GM19239 (cell line): ENCODE measurements at regions not wholly inside any gene's neighbourhood (a gene's known extent, or its start where the extent isn't known, plus 50 kb on each side); places are given as distances from the start of the nearest gene placed in this dataset.

Experiments
- DNase-seq: peaks from one replicate; pipeline ENCODE4 v3.0.0; 2011; ENCODE audit warnings: low spot score; ENCODE audit not compliant: insufficient read length
- FAIRE-seq: peaks from 2 replicates; lab custom pipeline; 2011; peaks lifted over from hg19 to GRCh38; lab: Jason Lieb, UNC

- FAIRE-seq, result no peak
- DNase-seq, result no peak
Measured at GRCh38 chr13:91166714-91167511, 180.6 kb upstream of the MIR17HG start.

- no peak for FAIRE-seq
Measured at GRCh38 chr13:91167706-91168385, 179.6 kb upstream of the MIR17HG start.

GRCh38 chr13:91168386-91168711, 179.1 kb upstream of the MIR17HG start:
- FAIRE-seq, result no peak

More at GRCh38 chr13:91167706-91168385, 179.6 kb upstream of the MIR17HG start:
- no peak for DNase-seq

GRCh38 chr13:91169321-91170050, 178.0 kb upstream of the MIR17HG start:
- FAIRE-seq, result no peak

More at GRCh38 chr13:91168386-91168711, 179.1 kb upstream of the MIR17HG start:
- DNase-seq, result no peak

GRCh38 chr13:91172160-91172559, 175.3 kb upstream of the MIR17HG start:
- no peak for DNase-seq
- FAIRE-seq, result no peak

More at GRCh38 chr13:91169321-91170050, 178.0 kb upstream of the MIR17HG start:
- no peak for DNase-seq

GRCh38 chr13:91174886-91175501, 172.5 kb upstream of the MIR17HG start:
- DNase-seq (no peak), FAIRE-seq (no peak)

GRCh38 chr13:91178099-91178498, 169.4 kb upstream of the MIR17HG start:
- FAIRE-seq, result no peak
- DNase-seq, result no peak

GRCh38 chr13:91181892-91182291, 165.6 kb upstream of the MIR17HG start:
- FAIRE-seq (no peak), DNase-seq (no peak)

GRCh38 chr13:91184244-91184926, 163.1 kb upstream of the MIR17HG start:
- no peak for FAIRE-seq
- no peak for DNase-seq

- no peak for DNase-seq
Measured at GRCh38 chr13:91185294-91185863, 162.1 kb upstream of the MIR17HG start.

GRCh38 chr13:91187522-91187921, 160.0 kb upstream of the MIR17HG start:
- no peak for FAIRE-seq
- DNase-seq, result no peak

More at GRCh38 chr13:91185294-91185863, 162.1 kb upstream of the MIR17HG start:
- peak; percentile 35 for FAIRE-seq

- DNase-seq, result no peak
Measured at GRCh38 chr13:91189506-91189905, 158.0 kb upstream of the MIR17HG start.

GRCh38 chr13:91193358-91193757, 154.1 kb upstream of the MIR17HG start:
- DNase-seq, result no peak

More at GRCh38 chr13:91189506-91189905, 158.0 kb upstream of the MIR17HG start:
- no peak for FAIRE-seq

GRCh38 chr13:91195789-91196188, 151.7 kb upstream of the MIR17HG start:
- FAIRE-seq, result no peak

More at GRCh38 chr13:91193358-91193757, 154.1 kb upstream of the MIR17HG start:
- FAIRE-seq, result no peak

GRCh38 chr13:91196958-91197357, 150.5 kb upstream of the MIR17HG start:
- FAIRE-seq (no peak), DNase-seq (no peak)

More at GRCh38 chr13:91195789-91196188, 151.7 kb upstream of the MIR17HG start:
- no peak for DNase-seq

GRCh38 chr13:91199866-91200265, 147.6 kb upstream of the MIR17HG start:
- FAIRE-seq, result no peak
- DNase-seq, result no peak

- no peak for DNase-seq
- FAIRE-seq, result no peak
Measured at GRCh38 chr13:91200486-91200885, 147.0 kb upstream of the MIR17HG start.

GRCh38 chr13:91203430-91203829, 144.1 kb upstream of the MIR17HG start:
- DNase-seq, result no peak
- no peak for FAIRE-seq

- FAIRE-seq (no peak), DNase-seq (no peak)
Measured at GRCh38 chr13:91207261-91207660, 140.2 kb upstream of the MIR17HG start.
